ENCODE measurements at regions not wholly inside any gene's neighbourhood (a gene's known extent, or its start where the extent isn't known, plus 50 kb on each side); places are given as distances from the start of the nearest gene placed in this dataset.

DNA sequence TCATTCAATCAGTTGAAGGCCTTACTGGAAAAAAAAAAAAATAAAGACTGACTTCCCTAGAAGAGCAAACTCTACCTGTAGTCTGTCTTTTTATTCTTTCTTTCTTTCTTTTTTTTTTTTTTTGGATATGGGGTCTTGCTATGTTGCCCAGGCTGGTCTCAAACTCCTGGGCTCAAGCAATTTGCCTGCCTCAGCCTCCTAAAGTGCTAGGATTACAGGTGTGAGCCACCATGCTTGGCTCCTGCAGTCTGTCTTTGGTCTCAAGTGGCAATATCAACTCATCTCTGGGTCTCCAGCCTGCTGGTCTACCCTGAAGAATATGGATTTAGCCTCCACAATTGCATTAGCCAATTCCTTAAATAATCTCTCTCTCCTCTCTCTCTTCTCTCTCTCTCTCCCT is 167.7 kb upstream of the P2RY1 start:
- no peak for TF ChIP-seq POLR2AphosphoS5 (IDR thresholded peaks at IDR 0.05)
- TF ChIP-seq, protein P1, sequence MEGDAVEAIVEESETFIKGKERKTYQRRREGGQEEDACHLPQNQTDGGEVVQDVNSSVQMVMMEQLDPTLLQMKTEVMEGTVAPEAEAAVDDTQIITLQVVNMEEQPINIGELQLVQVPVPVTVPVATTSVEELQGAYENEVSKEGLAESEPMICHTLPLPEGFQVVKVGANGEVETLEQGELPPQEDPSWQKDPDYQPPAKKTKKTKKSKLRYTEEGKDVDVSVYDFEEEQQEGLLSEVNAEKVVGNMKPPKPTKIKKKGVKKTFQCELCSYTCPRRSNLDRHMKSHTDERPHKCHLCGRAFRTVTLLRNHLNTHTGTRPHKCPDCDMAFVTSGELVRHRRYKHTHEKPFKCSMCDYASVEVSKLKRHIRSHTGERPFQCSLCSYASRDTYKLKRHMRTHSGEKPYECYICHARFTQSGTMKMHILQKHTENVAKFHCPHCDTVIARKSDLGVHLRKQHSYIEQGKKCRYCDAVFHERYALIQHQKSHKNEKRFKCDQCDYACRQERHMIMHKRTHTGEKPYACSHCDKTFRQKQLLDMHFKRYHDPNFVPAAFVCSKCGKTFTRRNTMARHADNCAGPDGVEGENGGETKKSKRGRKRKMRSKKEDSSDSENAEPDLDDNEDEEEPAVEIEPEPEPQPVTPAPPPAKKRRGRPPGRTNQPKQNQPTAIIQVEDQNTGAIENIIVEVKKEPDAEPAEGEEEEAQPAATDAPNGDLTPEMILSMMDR (IDR thresholded peaks at IDR 0.05 in 8 of 11, conservative IDR thresholded peaks at IDR 0.05 in 3 of 11), result no peak
